A172 (cell line): ENCODE measurements at regions not wholly inside any gene's neighbourhood (a gene's known extent, or its start where the extent isn't known, plus 50 kb on each side); places are given as distances from the start of the nearest gene placed in this dataset.
"Not testable (repeated sequence)": the region's sequence is repeated elsewhere in the genome, so short reads cannot be mapped to it uniquely, and the experiment has no call there.

ENCODE experiments used
- DNase-seq: peaks from one replicate; pipeline ENCODE4 v3.0.0-alpha.2; 2015; ENCODE audit warnings: low spot score

DNA sequence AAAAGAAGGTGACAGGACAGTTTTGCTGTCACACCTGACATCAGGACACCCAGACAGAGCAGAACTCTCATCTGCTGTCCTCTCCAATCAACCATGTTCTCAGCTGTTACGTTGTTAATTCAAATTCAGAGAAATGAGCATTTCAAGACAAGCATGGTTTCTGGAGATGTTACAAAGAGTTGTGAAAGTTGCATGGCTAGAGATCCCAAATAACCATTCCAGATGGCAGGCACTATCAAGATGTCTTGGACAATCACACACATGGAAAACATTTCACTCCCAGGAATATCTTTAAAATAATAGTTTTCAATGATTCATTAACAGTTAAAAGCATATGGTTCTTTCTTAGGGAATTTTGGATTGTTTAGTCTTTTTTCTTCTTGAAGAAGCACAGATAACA lies 533.1 kb downstream of the AGTPBP1 start:
- DNase-seq = no peak

DNA sequence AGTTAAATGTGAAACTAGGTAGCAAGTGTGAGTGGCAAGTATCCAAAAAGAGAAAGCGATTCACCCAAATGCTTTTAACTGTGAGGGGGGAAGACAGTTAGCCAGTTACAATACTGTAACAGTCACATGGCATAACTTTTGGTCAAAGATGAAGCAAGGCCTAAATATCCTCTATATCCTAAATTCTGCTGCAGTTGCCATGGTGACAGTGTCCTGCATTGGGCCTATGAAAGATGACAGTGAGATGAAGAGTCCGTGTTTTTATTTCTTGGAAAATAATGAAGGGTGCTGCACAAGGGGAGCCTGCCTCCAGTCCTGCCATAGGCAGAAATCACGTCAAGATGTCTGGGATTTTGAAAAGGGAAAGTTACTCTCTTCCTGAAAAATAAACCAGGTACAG lies 534.6 kb downstream of the NTRK2 start:
- no peak for DNase-seq

DNA sequence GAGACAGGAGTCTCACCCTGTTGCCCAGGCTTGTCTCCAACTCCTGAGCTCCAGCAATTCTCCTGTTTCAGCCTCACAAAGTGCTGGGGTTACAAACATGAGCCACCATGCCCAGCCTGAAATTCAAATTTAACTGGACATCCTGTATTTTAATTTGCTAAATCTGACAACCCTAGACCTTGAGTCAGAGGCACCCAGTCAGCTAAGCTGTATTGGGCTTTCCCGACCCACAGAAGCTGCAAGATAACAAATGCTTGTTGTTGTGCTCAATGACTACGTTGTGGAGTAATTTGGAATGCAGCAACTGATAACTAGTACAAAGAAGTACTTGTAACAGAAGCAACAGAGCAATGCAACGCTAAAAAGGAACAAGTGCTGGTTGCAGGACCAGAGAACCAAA lies 533.1 kb downstream of the NTRK2 start:
- DNase-seq = no peak

DNA sequence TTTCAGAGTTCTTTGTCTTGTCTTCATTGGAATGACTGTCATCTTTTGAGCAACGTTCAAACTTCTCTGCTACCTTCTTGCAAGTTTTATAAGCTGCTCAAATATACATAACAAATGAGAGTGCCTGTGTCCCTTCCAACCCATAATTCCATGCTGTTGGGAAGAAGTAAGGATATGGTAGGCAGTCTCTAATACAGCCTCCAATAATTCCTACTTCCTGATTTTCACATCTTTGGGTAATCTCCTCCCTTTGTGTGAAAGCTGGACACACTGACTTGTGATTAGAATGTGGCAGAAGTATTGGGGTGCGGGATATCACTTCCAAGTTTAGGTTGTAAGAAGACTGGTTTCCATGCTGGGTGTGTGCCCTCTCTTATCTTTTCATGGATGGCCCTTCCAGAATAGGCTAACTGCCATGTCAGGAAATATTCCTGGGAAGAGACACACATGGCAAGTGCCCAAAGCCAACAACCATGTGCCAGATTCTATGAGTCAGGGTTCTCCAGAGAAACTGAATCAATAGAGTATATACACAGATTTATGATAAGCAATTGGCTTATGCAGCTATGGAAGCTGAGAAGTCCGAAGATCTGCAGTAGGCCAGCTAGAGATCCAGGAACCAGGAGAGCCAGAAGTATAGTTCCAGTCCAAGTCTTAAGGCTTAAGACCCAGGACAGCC lies 531.3 kb downstream of the NTRK2 start:
- no peak for DNase-seq

DNA sequence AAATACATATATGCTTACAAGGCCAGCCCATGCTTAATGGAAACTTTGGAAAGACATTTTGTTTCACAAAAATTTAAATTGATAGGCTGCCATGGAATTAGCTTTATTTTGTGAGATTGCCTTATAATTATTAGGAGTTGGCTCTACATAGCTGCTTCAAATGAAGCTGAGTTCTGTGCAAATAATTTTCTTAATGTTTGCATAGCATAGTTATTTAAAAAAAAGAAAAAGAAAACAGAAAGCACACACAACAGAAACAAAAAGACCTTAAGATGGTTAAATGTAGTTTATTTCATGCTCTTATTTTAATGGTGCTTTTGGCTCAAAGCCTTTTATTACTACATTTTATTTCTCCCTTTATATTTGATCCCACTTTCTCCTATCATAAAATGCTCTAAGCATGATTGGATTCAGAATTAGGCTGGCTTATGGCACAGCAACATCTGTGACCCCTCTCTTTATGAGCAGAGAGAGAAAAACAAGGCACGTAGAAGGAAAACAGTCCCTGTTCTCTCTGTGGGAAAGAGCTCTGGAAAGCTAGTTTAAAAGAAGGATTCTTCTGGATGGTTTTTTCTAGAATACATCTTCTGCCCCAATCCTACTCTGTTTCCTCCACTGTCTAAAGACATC lies 530.5 kb downstream of the NTRK2 start:
- no peak for DNase-seq

DNA sequence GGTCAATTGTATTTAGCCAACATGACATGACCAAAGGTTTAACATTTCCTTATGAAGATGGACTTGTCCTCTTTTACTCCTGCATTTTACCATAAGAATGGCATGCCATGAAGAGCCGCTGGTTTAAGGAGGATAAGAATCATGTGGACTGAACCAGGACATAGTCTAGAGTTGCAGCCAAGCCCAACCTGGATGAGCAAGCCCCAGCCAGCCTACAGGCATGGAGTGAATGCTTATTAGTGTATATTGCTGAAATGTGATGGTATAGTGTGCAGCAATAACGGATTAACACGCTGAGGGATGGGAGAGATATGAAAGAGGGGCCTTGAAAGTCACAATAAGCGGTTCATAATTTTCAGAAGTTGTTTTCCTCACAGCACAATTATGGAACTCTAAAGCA lies 523.2 kb downstream of the NTRK2 start:
- no peak for DNase-seq

DNA sequence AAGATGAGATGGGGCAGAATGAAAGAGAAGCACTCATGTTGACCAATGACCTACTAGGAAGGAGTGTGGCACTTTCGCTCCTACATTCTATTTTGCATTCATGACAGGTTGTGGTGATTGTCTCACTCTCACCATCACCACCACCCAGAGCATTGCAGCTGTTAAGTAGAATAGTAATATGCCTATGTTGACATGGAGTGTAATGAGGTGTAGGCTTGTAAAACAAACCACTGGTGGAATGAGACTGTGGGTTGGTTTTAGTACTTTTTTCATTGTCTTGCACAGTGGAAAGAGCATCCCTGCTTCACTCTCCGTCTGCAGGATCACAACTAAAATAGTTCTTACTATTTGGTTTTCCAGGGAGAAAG lies 516.7 kb downstream of the NTRK2 start:
- no peak for DNase-seq

DNA sequence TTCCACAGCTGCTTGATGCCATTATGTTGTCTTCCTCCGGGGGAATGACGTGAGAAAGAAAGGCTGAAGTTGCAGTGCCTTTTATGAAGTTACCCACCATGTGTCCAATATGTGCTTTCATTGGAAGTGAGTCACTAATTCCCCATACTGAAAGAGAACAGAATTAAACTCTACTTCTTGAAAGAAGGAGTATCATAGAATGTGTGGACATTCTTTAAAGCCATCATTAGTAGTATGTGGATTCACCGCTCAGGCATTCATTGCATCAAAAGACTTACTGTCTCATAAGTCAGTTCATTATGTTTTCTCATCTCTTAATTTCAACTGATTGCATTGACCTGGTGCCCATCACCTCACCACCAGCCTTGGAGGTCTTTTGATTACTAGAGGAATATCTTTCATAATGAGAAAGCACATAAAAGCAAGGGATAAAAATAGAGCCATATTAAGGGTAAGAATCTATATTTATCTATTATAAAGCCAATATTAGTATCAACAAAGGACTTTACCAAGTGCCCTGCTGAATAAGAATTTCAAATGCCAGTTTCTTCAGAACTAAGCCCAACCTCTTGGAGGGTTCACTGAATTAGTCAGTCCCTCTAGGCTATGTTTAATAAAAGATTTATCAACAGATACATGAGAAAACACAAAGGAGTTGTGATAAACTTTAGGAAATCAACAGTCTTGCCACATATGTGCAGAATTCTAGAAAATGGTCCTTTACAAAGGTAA lies 516.1 kb downstream of the NTRK2 start:
- DNase-seq = no peak

DNA sequence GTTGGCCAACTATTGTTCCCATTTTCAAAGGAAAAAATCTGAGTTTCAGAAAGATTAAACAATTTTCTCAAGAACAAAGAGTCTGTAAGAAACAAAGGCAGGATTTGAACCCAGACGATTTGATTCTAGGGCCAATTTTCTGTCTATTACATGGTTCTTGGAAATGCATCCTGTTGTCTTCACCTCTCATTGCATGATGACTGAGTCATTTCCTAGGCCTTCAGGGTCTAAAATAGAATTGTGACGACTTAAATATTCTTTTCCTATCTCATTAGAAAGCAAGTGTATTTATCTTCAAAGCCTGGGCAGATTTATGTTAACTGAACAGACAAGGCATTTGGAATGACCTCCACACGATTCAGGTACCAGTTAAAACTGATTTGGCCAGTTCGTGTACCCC lies 512.9 kb downstream of the NTRK2 start:
- no peak for DNase-seq

DNA sequence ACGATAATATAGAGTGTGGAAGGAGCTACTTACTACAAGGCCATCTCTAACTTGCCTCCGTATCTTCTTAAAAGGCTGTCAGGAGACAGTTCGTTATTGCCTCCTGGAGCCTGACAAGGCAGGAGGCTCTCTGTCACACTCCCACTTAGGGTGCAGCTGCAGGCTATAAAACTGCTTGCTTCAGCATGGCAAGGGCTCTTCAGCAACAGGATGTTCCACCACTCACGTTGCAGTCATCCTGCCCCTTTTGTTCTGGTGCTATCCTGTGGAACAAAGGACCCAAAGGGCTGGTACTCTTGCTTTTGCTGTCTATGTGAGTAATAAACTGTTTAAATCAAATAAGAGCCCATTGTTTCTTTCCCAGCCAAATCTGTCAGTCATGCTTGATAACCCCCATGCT lies 508.9 kb downstream of the NTRK2 start:
- DNase-seq = no peak

DNA sequence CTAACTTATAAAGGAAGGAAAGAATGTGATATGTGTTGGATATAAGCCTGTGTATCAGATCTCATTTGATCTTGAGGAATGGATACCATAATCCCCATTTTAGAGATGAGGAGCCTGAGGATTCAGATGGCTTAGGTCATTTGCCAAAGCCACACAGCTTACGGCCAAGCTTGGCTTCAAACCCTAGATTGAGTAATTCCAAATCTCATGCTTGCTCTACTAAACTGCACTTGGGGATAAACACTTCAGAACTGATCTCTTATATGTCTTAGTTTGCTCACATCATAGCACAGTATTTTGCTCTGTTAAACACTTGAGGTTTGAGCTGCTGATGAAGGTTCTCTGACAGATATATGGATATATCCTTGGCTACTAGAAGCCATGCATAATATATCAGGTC lies 504.4 kb downstream of the NTRK2 start:
- no peak for DNase-seq

DNA sequence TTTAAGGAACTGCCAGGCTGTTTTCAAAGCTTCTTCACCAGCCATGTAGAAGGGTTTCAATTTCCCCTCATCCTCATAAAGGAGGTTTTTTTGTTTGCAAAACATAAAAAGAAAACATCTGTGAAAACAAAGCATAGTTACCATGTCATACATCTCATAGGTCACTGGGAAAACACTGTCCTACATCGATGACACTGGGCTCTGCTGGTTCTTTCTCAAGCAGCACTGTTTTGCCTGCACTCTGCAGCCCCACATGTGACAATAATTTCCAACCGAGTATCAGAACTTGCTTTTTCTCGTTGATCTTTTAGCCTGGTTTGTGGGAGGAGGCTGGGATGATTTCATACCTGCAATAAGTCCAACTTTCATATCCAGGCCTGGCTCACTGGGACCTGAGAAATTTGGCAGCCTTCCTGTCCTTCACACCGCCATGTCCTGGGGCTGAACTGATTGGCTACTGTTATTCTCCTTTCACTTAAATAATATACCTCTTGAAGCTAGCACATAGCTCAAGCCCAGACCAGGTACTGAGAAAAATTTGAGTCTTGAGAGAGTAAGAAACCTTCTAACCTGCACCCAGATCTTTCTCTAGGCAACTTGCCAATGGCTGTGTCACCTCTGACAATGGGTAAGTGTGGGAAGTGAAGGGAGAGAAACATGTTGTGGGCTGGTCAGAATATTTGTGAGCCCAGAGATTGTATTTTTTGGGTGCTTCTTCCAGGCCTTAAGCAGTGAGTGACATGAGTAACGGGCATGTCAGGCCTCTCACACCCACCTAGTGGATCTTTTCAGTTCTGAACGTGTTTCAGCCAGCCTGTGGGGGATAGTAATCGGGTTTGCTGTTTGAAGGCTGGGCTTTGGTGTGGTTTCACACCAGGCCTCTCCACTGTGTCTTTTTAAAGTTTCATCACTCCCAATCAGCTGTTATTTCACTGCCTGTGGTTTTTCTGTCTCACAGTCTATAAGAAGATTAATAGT lies 502.8 kb downstream of the NTRK2 start:
- DNase-seq = no peak

DNA sequence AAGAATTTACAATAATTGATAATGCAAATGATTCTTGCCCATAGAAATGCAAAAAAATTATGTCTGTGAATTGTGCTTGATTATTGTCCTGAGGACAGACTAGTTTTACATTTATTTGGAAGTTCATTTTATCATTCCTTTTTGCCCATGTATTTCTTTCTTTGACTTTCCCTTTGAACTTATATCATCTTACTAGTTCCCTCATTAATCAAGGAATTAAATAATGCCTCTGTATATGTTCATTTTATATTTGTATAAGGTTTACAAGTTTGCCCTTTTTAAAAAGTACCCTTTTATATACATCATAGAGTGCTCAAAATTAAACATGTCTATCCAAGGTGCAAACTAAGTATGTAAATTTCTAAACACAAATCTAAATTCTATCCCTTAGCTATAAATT lies 501.6 kb downstream of the NTRK2 start:
- no peak for DNase-seq

DNA sequence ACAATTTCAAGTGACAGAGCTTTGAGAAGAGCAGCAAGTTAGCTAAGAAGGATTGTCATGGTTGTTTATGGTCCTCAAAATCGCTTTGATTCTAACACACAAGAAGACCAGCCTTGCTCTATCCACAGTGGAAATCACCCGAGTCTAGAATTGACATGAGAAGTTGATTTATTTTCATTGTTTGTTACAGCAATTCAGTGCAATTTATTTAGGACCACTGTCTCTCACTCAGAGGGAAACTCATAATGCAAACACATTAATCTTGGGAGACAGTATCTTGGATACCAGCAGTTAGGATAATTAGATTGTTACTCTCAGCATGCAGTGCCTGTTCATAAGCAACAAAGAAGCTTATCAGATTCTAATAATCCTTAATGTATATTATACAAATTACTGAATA lies 498.9 kb downstream of the NTRK2 start:
- DNase-seq = no peak

DNA sequence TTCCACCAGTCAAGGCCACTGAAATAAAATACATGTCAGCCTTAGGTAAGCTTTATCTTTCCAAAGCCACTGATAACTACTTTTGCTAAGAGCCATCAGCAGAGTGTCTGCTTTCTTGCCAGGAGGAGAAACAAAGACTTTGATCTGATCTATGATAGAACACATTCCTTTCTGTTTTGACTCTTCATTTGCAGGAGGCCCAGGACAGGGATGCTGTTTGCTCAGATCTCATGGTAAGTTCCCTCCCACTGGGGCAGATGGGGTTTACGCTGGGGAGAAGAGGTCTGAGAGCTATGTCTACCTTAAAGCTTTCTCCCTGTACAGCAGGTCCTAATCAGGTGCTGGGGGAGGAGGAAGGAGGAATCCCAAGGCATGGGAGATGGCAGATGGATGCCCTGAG lies 497.6 kb downstream of the NTRK2 start:
- no peak for DNase-seq

DNA sequence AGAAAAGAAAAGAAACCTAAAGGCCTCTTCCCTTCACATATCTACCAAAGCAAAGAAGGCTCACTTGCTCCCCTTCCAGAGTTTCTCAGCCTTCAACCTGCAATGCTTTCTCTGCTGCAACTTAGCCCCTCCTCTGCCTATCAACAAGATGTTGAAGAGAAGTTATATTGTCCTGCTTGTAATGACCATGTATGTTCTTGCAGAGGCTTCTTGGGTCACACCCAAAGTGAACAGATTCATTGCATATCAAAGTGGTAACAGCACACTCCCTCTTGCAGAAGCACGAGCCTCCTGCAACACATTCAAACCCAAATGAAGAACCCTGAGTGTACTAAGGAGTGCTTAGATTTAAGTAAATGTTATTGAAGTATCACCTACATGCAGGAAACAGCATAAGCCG lies 494.3 kb downstream of the NTRK2 start:
- DNase-seq = no peak

DNA sequence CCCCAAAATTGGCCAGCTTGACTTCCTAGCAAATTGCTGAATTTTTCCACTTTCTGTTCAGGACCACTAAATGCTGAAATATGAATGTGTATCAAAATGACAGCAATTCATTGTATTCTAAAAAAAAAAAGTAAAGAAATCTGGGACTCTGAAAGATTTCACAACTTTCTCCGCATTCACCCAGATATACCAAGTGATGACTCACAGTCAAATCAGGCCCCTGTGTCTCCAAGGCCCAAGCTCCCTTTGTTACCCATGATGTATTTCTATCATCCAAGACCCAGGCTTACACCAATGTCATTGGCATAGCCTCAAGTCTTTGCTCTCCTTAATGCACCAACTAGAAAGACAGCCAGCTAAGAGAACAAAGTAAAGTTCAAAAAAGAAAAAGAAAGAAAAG lies 493.9 kb downstream of the NTRK2 start:
- no peak for DNase-seq

DNA sequence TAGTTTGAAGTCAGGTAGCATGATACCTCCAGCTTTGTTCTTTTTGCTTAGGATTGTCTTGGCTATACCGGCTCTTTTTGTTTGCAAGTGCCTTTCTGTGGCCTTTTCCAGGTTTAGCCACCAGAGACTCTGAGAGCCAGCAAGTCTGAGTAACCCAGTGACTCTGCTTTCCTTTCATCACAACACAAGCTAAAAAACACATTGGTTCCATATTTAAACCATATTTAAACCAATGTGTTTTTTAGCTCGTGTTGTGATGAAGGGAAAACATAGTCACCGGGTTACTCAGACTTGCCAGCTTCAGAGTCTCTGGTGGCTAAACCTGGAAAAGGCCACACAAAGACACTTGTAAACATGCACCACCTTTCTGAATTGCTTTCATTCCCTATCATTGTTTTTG lies 493.3 kb downstream of the NTRK2 start:
- no peak for DNase-seq

DNA sequence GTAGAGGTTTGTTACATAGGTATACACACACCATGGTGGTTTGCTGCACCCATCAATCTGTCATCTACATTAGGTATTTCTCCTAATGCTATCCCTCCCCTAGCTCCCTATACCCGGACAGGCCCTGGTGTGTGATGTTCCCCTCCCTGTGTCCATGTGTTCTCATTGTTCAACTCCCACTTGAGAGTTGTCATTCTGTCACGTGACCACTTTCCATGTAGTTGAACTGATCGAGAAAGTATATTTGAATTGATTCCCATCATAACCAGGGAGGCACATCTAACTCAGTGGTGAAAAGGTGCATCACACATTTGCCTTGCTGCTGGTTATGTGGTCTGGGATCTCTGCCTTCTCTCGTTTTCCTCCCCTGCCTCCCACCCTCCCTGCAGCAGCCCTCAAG lies 491.4 kb downstream of the NTRK2 start:
- DNase-seq = not testable (repeated sequence)

DNA sequence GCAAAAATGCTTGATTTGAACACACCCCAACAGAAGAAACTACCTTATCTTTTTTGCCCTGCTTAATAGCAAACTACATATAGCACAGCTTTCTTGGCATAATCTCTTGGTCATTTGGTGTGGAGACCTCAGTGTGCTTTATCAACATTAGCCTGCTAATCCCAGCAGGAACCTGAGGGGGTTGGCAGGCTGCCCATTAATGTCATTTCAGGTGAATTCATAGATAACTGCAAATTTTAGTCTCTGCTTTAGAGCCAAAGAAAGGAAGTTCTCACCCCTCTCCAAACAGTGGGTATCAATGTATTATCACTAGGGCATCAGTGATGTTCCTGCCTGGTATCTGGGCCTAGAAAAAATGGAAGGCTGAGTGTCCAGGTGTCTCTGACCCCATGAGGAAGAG lies 489.0 kb downstream of the NTRK2 start:
- no peak for DNase-seq

DNA sequence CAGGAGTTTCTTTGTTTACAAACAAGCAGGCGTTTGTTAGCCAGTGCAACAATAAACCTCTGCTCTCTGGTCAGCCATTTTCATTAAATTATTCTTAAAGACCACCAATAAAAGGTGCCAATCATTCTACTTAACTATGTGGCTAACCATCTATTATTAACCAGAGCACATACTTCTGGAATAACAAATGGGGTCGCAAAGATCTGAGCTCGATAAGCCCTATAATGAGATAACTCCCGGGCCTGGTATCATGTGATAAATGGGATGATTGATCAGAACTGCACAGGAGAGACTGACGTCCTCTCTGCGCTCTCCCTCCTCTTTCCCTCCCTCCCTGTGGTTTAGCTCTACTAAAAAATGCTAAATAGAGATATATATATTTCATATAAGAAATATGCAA lies 488.2 kb downstream of the NTRK2 start:
- DNase-seq = no peak

DNA sequence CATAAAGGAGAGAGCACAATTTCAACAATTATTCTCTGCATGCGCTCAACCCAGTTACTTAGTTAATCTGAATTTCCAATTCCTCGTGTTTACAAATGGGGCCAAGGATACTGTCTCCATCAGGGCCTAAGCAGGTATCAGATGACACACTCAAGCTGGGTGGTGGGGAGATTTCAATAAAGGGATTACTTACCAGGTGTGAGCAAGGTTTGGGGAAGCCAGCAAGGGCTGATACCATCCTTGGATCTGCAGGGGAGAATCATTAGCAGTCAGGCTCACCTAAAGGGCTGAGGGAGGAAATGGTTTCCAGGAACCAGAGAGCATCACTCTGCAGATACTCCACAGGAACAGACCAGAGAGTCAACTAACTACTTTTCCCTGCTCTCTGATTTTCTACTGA lies 487.1 kb downstream of the NTRK2 start:
- no peak for DNase-seq
